Glutamatergic neuron (in vitro differentiated cells): ENCODE measurements at regions not wholly inside any gene's neighbourhood (a gene's known extent, or its start where the extent isn't known, plus 50 kb on each side); places are given as distances from the start of the nearest gene placed in this dataset.

Experiments used
- DNase-seq: peaks from one replicate; pipeline ENCODE4 v3.0.0; 2022
- H3K27ac Mint-ChIP-seq: one replicate; pipeline ENCODE4 v1.8.0; 2020; ENCODE audit warnings: mild to moderate bottlenecking, mixed read lengths, inconsistent platforms; ENCODE audit not compliant: unreplicated experiment
- H3K27me3 Mint-ChIP-seq: one replicate; pipeline ENCODE4 v1.8.0; 2020; ENCODE audit warnings: mild to moderate bottlenecking, moderate library complexity, mixed read lengths, inconsistent platforms; ENCODE audit not compliant: unreplicated experiment
- H3K36me3 Mint-ChIP-seq: one replicate; pipeline ENCODE4 v1.8.0; 2020; ENCODE audit warnings: mild to moderate bottlenecking, mixed read lengths, inconsistent platforms; ENCODE audit not compliant: unreplicated experiment
- H3K4me1 Mint-ChIP-seq: one replicate; pipeline ENCODE4 v1.8.0; 2020; ENCODE audit warnings: mild to moderate bottlenecking, low read depth, mixed read lengths, inconsistent platforms; ENCODE audit not compliant: unreplicated experiment
- H3K4me3 Mint-ChIP-seq: one replicate; pipeline ENCODE4 v1.8.0; 2020; ENCODE audit warnings: mild to moderate bottlenecking, mixed read lengths, inconsistent platforms; ENCODE audit not compliant: unreplicated experiment
- H3K9me3 Mint-ChIP-seq: one replicate; pipeline ENCODE4 v1.8.0; 2020; ENCODE audit warnings: mild to moderate bottlenecking, moderate library complexity, mixed read lengths, inconsistent platforms; ENCODE audit not compliant: unreplicated experiment
- TF ChIP-seq, protein P1 (sequence below): fragments of 200-600 bp; sonication (generic); IDR thresholded peaks from one replicate; pipeline ENCODE4 v1.5.0; 2021; ENCODE audit not compliant: partially characterized antibody, unreplicated experiment

- no peaks in the 10 kb centered on the region for H3K4me1 Mint-ChIP-seq
- no peak for DNase-seq
- TF ChIP-seq, protein P1, sequence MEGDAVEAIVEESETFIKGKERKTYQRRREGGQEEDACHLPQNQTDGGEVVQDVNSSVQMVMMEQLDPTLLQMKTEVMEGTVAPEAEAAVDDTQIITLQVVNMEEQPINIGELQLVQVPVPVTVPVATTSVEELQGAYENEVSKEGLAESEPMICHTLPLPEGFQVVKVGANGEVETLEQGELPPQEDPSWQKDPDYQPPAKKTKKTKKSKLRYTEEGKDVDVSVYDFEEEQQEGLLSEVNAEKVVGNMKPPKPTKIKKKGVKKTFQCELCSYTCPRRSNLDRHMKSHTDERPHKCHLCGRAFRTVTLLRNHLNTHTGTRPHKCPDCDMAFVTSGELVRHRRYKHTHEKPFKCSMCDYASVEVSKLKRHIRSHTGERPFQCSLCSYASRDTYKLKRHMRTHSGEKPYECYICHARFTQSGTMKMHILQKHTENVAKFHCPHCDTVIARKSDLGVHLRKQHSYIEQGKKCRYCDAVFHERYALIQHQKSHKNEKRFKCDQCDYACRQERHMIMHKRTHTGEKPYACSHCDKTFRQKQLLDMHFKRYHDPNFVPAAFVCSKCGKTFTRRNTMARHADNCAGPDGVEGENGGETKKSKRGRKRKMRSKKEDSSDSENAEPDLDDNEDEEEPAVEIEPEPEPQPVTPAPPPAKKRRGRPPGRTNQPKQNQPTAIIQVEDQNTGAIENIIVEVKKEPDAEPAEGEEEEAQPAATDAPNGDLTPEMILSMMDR = no peak
- no peaks in the 10 kb centered on the region for H3K36me3 Mint-ChIP-seq
- no peaks in the 10 kb centered on the region for H3K9me3 Mint-ChIP-seq
- H3K27ac Mint-ChIP-seq = no peak overlapping the region
- H3K4me3 Mint-ChIP-seq = no peak overlapping the region
- no peaks in the 10 kb centered on the region for H3K27me3 Mint-ChIP-seq
These were observed 1495.3 kb downstream of the SI start for GRCh38 chr3:163582967-163583366.

DNA sequence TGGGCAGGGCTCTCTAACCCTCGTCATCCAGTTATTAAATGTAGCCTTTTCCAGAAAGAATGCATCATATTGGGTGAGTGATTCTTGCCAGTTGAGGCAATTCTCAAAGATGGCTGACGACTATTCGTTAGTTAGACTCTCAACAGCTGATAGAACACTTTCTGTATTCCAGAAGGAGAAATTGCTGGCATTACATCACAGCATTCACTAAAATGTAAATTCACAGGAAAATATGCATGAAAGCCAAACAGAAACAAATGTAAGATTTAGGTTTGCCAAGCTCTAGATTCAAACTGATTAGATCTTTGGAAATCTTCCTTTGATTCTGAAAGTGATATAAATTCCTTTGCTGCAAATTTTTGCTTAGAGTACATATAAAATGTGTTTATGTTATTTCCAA lies 1501.0 kb downstream of the SI start:
- TF ChIP-seq, protein P1 = no peak
- Mint-ChIP-seq H3K36me3 (no peaks in the 10 kb centered on the region), H3K4me1 (no peaks in the 10 kb centered on the region), H3K27me3 (no peaks in the 10 kb centered on the region), H3K27ac (no peak overlapping the region), H3K9me3 (no peaks in the 10 kb centered on the region), H3K4me3 (no peak overlapping the region)
- DNase-seq = no peak

DNA sequence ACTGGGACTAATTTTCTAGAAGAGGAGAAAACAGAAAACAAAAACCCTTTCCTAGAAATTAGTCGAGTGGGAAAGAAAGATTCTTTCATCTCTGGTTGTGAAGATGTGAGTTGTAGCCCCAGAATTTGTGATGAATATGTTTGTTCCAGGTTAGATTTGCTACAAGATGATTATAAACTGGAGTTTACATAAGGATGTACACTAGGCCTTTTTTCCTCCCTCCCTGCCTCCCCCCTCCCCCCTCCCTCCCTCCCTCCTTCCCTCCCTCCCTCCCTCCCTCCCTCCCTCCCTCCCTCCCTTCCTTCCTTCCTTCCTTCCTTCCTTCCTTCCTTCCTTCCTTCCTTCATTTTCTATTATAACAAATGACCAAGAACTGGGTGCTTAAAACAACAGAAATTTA lies 1502.0 kb downstream of the SI start:
- H3K27ac Mint-ChIP-seq = no peak overlapping the region
- H3K9me3 Mint-ChIP-seq = peaks cover 3% of the 10 kb centered on the region
- no peaks in the 10 kb centered on the region for H3K4me1 Mint-ChIP-seq
- TF ChIP-seq, protein P1 = no peak
- peaks cover 4% of the 10 kb centered on the region for H3K36me3 Mint-ChIP-seq
- H3K27me3 Mint-ChIP-seq = no peaks in the 10 kb centered on the region
- no peak for DNase-seq
- no peak overlapping the region for H3K4me3 Mint-ChIP-seq

GRCh38 chr3:163573324-163573723 lies 1505.0 kb downstream of the SI start:
- H3K4me3 Mint-ChIP-seq = no peak overlapping the region
- no peaks in the 10 kb centered on the region for H3K27me3 Mint-ChIP-seq
- no peaks in the 10 kb centered on the region for H3K4me1 Mint-ChIP-seq
- H3K36me3 Mint-ChIP-seq = peaks cover 8% of the 10 kb centered on the region
- TF ChIP-seq, protein P1 = no peak
- H3K27ac Mint-ChIP-seq = no peak overlapping the region
- no peak for DNase-seq
- peaks cover 3% of the 10 kb centered on the region for H3K9me3 Mint-ChIP-seq

DNA sequence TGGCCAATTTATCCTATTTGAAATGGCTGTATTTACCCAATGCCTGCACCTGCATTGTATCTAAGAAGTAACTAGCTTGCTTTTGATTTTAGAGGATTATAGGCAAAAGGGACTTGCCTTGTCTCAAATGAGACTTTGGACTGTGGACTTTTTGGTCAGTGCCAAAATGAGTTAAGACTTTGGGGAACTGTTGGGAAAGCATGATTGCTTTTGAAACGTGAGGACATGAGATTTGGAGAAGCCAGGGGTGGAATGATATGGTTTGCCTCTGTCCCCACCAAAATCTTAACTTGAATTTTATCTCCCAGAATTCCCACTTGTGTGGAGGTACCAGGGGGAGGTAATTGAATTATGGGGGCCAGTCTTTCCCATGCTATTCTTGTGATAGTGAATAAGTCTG lies 1505.4 kb downstream of the SI start:
- Mint-ChIP-seq H3K4me3 (no peak overlapping the region), H3K27ac (no peak overlapping the region), H3K36me3 (peaks cover 8% of the 10 kb centered on the region), H3K9me3 (peaks cover 3% of the 10 kb centered on the region), H3K27me3 (no peaks in the 10 kb centered on the region), H3K4me1 (no peaks in the 10 kb centered on the region)
- TF ChIP-seq, protein P1 = no peak
- no peak for DNase-seq
